Coronary artery (tissue), 2 donors: ENCODE measurements at regions not wholly inside any gene's neighbourhood (a gene's known extent, or its start where the extent isn't known, plus 50 kb on each side); places are given as distances from the start of the nearest gene placed in this dataset.
A peak's percentile ranks its signal among the peaks of the same experiment; 100 is the strongest.

ENCODE experiments used
- DNase-seq: peaks from one replicate; pipeline ENCODE4 v3.0.0-alpha.2; 2017; ENCODE audit warnings: low spot score
- H3K27ac ChIP-seq, 2 donors: fragments of 200-600 bp; sonication (generic); one replicate each; pipeline ENCODE4 v1.5.1; 2016 to 2019
- H3K4me3 ChIP-seq: fragments of 200-600 bp; sonication (generic); 2 replicates; pipeline ENCODE4 v1.5.1; 2016; ENCODE audit warnings: mild to moderate bottlenecking, moderate library complexity
- CTCF ChIP-seq: fragments of 200-600 bp; sonication (generic); IDR thresholded peaks from one replicate; pipeline ENCODE4 v1.5.1; 2019; ENCODE audit warnings: antibody characterized with exemption

- Histone ChIP-seq H3K27ac (no peak overlapping the region), H3K4me3 (no peak overlapping the region)
- TF ChIP-seq CTCF: no peak
- DNase-seq: no peak
Measured at GRCh38 chr9:16325966-16326365, 544.5 kb downstream of the BNC2 start.

- TF ChIP-seq CTCF: no peak
- no peak overlapping the region for H3K27ac ChIP-seq
- DNase-seq: no peak
- H3K4me3 ChIP-seq: no peak overlapping the region
Measured at GRCh38 chr9:16328349-16328748, 542.1 kb downstream of the BNC2 start.

- H3K27ac ChIP-seq: peak overlapping the region in 1 of 2 donors; percentile 7
- no peak overlapping the region for H3K4me3 ChIP-seq
- DNase-seq: no peak
- TF ChIP-seq CTCF: no peak
Measured at GRCh38 chr9:16329671-16330113, 540.8 kb downstream of the BNC2 start.

GRCh38 chr9:16331031-16331430, 539.4 kb downstream of the BNC2 start:
- TF ChIP-seq CTCF: no peak
- Histone ChIP-seq H3K4me3 (no peak overlapping the region), H3K27ac (no peak overlapping the region)
- DNase-seq: no peak

- no peak for TF ChIP-seq CTCF
- Histone ChIP-seq H3K27ac (no peak overlapping the region), H3K4me3 (no peak overlapping the region)
- no peak for DNase-seq
Measured at GRCh38 chr9:16331527-16331926, 538.9 kb downstream of the BNC2 start.

GRCh38 chr9:16333691-16334090, 536.8 kb downstream of the BNC2 start:
- no peak for TF ChIP-seq CTCF
- Histone ChIP-seq H3K27ac (no peak overlapping the region), H3K4me3 (no peak overlapping the region)
- DNase-seq: no peak

- H3K4me3 ChIP-seq: no peak overlapping the region
- no peak for TF ChIP-seq CTCF
- DNase-seq: peak; percentile 88
- peak overlapping the region in 1 of 2 donors; percentile 59 for H3K27ac ChIP-seq
Measured at GRCh38 chr9:16335788-16336580, 534.5 kb downstream of the BNC2 start.
